Islet precursor cell (in vitro differentiated cells): ENCODE measurements at regions not wholly inside any gene's neighbourhood (a gene's known extent, or its start where the extent isn't known, plus 50 kb on each side); places are given as distances from the start of the nearest gene placed in this dataset.

Source experiments
- DNase-seq: peaks from one replicate; pipeline ENCODE4 v3.0.0-alpha.2; 2018

DNA sequence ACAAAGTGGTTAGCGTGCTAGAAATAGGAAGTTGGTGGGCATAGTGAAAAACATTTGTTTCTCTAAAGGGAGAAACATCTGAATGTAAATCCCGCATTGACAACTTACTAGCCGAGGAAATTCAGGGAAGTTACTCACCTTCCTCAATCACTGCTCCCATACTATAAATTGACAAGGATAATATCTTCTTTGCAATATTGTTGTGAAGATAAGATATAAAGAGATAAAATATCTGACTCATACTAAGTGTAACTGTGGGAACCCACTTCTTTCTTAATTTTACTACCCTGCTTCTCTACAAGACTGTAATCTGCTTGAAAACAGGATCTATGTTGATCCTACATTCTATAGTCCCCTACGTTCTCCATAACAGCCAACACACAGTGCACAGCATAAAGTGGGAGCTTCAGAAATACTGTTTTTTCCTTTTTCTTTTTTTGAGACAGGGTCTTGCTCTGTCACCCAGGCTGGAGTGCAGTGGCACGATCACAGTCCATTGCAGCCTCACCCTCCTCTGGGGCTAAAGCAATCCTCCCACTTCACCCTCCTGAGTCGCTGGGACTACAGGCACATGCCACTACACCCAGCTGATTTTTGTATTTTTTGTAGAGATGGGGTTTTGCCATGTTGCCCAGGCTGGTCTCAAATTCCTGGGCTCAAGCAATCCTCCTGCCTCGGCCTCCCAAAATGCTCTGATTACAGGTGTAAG is 57.4 kb upstream of the C1orf21 start:
- no peak for DNase-seq

DNA sequence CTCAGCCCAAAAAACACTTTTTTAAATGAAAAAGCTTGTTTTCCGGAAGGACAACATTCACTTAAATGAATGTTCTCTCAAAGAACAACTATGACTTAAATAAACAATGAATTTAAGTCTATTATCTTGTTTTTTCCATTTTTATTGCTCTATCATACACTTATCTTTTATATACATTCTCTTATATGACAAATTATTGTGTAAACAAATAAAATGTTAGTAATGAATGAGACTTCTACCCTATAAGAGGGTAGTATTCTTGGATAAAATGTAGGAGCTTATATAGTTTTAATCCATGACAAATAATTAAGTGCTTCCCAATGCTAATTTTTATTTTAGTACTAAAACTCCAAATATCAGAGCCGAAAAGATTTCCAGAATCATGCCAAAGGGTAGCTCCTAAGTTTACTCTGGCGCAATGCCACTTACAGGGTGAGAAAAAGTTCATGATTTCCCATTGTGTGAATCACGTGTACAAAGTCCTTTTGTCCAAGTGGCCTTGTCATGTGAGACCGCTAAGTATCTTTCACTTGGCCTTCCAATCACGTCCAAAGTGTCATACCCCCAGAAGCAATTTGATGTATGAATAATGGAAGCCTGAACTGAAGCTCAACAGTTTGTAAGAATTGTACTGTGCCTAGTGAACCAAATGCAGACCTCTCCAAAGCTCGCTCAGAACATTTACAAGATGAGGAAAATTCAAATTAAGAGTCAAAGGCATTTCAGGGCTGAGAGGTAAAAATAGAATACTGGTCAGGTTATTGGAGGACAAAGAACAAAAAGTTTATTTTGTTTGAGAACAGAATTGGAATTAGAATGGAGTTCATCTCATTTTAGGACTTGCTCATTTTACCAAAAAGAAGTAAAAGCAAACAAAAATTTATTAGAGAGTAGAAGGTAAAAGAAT is 56.6 kb upstream of the C1orf21 start:
- DNase-seq, result no peak

DNA sequence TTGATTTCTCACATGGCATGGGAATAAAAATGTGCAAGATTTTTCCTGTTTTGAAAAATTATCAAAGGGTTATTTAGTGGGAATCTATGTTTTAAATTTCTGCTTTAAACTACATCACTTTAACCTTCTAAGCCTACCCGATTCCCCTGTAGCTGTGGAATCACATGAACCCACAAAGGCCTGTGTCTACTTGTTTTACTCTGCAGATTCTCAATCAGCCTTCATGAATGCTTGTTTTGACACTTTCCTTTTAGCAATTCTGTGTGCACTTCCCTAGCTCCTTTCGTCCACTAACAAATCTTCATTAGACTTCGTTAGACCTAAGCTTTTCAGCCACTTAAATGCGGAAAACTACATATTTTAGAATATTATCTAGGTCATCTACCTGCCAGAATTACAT is 56.0 kb upstream of the C1orf21 start:
- no peak for DNase-seq
